Left ventricle myocardium superior (tissue), 1 donor: ENCODE measurements at regions not wholly inside any gene's neighbourhood (a gene's known extent, or its start where the extent isn't known, plus 50 kb on each side); places are given as distances from the start of the nearest gene placed in this dataset.
"Not testable (repeated sequence)": the region's sequence is repeated elsewhere in the genome, so short reads cannot be mapped to it uniquely, and the experiment has no call there.

Experiments
- ATAC-seq: fragments of 200-7000 bp; cut with Tn5 transposase; one replicate; pipeline ENCODE4 v1.9.1; 2020; ENCODE audit warnings: mild to moderate bottlenecking, moderate library complexity
- DNase-seq: peaks from one replicate; pipeline ENCODE4 v3.0.0-alpha.2; 2020
- intact Hi-C: fragments of 100-400 bp; cut with micrococcal nuclease; formaldehyde crosslinking; loops from one replicate; pipeline ENCODE4 v1.11.0; 2022
- donor health status: DM: no; HTN: yes; CAD: no; lungs with severe emphysema.

DNA sequence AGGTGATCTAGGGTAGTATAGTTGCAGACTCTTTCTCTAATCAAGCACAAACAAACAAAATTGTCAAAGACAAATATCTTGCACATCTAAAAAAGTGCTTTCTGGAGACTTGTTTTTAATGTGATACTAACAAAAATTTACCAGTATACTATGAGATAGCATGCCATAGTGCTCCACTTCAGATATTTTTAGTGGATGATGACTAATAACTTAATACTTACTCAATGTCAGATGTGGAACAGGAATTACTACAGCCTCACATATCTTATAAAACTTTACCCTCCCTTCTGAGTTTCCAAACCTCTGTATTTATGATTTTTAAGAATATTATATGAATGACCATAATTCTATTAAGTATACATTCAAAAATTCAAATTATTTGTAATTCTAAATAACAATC lies 1162.0 kb upstream of the SLC39A10 start:
- intact Hi-C loops = no loop called here
- no peak for ATAC-seq
- no peak for DNase-seq

- intact Hi-C loops = no loop called here
- DNase-seq (no peak), ATAC-seq (no peak)
These were observed 1162.6 kb upstream of the SLC39A10 start for GRCh38 chr2:194494401-194494800.

GRCh38 chr2:194491409-194492115 lies 1165.5 kb upstream of the SLC39A10 start:
- no peak for DNase-seq
- no peak for ATAC-seq
- intact Hi-C loops = no loop called here

DNA sequence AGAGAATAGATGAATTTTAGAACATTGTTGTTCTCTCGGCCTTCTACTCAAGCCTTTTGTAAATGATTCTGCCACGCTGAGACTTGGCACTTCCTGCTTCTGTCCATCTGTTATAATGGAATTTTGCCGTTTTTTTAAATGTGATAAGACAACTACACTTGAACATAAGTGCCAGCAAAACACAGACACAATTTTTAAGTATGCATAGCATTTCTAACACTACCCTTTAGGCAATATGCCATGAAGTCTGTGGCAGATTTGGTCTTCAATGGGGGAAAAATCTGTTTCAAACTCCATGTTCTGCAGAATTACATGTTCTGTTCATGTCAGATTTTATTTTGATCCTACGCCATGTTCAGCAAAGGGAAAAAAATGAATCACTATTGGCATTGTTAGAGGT lies 1170.7 kb upstream of the SLC39A10 start:
- intact Hi-C loops = no loop called here
- DNase-seq = no peak

DNA sequence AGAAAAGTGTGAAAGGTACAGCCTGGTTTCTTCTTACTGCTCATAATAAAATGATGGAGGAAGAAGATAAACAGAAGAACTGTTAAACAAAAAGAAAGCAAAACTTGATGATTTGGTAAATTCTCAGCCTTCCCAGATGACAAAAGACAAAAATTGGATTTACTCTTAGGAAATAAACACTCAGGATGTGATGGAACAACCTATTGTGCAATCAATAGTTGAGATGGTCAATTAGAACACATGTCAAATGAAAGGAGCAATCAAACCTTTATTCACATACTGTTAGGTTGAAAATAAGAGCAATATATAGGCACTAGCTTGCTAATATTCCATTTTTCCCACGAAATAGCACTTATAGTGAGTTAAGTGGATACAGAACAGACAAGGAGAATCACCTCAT lies 1174.0 kb upstream of the SLC39A10 start:
- ATAC-seq (no peak), DNase-seq (no peak)
- intact Hi-C loops = no loop called here

More for the DNA sequence above, 1170.7 kb upstream of the SLC39A10 start:
- ATAC-seq = no peak

GRCh38 chr2:194465641-194466040 lies 1191.4 kb upstream of the SLC39A10 start:
- ATAC-seq = no peak
- no peak for DNase-seq
- intact Hi-C loops = no loop called here

DNA sequence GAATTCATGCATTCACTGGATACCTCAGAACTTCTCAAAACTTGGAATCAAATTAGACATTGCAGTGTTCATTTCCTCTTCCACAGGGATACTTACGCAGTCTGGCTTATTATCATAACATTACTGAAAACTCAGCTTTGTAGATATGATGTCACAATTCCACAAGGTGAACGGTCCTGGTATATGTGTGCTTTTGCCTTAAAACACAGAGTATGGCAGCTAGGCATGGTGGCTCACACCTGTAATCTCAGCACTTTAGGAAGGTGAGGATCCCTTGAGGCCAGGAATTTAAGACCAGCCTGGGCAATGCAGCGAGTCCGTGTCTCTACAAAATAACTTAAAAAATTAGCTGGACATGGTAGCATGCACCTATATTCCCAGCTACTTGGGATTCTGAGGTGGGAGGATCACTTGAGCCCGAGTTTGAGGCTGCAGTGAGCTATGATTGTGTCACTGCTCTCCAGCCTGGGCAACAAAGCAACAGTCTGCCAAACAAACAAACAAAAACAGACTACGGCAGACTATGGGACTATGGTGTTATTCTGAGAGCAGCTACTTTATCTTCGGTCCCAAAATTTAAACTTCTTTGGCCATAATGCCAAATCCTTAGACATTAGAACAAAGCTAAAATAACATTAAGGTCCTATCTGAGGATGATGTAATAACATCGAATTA lies 1191.9 kb upstream of the SLC39A10 start:
- ATAC-seq (no peak), DNase-seq (no peak)
- intact Hi-C loops = no loop called here

DNA sequence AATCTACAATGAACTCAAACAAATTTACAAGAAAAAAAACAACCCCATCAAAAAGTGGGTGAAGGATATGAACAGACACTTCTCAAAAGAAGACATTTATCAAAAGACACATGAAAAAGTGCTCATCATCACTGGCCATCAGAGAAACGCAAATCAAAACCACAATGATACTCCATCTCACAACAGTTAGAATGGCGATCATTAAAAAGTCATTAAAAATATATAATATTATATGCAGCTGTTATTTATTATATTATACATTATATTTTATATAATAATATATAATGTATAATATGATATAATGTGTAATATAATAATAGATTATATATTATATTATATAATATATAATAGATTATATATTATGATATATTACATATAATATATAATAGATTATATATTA lies 1194.1 kb upstream of the SLC39A10 start:
- intact Hi-C loops, ATAC-seq, DNase-seq: not testable (repeated sequence)

GRCh38 chr2:194455358-194455757 lies 1201.7 kb upstream of the SLC39A10 start:
- DNase-seq = no peak
- intact Hi-C loops = no loop called here

GRCh38 chr2:194452504-194452903 lies 1204.5 kb upstream of the SLC39A10 start:
- DNase-seq (no peak), ATAC-seq (no peak)
- intact Hi-C loops = no loop called here

More at GRCh38 chr2:194455358-194455757, 1201.7 kb upstream of the SLC39A10 start:
- no peak for ATAC-seq

- intact Hi-C loops = no loop called here
- no peak for ATAC-seq
These were observed 1211.8 kb upstream of the SLC39A10 start for GRCh38 chr2:194445226-194445625.

GRCh38 chr2:194443926-194444325 lies 1213.1 kb upstream of the SLC39A10 start:
- no peak for ATAC-seq
- intact Hi-C loops = no loop called here
- DNase-seq = no peak

More at GRCh38 chr2:194445226-194445625, 1211.8 kb upstream of the SLC39A10 start:
- DNase-seq = no peak

GRCh38 chr2:194424683-194425209 lies 1232.3 kb upstream of the SLC39A10 start:
- intact Hi-C loops = no loop called here
- ATAC-seq = no peak
- DNase-seq = no peak

GRCh38 chr2:194411221-194411620 lies 1245.8 kb upstream of the SLC39A10 start:
- intact Hi-C loops = no loop called here
- no peak for DNase-seq
- ATAC-seq = no peak

DNA sequence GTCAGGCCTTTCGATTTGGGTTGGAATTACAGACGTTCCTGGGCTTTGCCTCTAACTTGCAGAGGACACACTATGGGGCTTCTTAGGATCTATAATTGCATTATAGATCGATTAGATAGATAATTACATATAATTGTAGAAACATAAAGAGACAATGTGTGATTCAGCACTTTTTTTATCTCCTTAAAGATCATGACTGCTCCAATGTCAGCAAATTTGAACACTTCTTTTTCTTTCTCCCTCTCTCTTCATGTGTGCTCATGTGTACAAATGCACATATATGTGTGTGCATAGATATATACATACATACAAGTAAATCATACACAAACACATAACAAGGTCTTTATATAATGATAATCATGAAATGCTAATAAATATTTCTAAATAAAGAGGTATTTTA lies 1261.2 kb upstream of the SLC39A10 start:
- no peak for DNase-seq
- intact Hi-C loops = no loop called here
- no peak for ATAC-seq

DNA sequence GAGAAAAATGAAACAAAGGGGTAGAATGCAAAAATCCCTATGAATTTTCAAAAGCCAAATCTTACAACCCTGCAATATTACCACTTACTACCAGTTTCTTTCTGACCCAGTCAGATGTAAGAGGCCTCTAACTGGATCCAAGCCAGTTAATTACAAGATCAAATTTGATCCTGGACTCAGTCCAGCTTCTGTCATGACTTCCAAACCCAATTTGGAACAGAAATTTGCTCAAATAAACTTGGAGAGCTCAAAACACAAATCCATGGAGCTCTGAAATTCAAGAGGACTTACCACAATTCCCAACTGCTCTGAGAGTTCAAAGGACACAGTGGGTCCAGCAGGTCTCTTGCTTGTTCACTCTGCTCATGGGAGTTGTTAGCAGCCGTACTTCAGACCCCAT lies 1271.7 kb upstream of the SLC39A10 start:
- ATAC-seq (no peak), DNase-seq (no peak)
- intact Hi-C loops = no loop called here

DNA sequence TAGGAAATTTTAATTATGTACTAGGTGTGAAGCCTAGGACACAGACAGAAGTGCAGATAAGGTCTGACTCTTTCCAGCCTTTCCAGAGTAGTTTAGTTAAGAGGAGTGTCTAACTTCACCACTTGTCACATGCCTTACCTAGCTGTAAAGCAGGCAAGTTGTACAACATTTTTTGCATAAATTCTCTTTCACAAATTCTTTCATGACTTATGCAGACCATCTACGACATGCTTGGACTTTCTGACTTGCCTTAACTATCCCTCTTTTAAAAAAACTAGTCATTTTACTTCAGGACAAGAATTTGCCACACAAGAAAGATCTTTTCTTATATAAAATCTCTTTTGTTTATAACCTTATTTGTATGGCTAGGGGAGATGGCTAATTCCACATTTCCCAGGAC lies 1273.6 kb upstream of the SLC39A10 start:
- DNase-seq (no peak), ATAC-seq (no peak)
- intact Hi-C loops = no loop called here

DNA sequence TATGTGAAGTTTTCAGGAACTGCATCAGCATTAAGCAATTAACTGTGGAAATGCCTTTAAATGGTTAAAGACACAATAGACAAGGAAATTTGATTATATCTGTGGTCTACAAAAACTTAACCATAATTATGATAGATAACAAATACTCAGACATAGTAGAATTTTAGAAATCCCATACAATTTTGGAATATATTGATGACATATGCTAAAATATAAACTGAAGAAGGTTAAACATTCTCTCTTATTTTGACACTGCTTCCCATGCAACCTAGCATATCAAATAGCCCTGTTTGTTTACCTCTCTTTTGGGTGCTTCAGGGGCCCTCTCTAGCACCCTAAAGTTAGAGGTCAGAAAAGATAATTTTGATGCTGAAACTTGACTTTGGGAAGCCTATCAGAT lies 1274.8 kb upstream of the SLC39A10 start:
- no peak for DNase-seq

GRCh38 chr2:194380011-194380410 lies 1277.0 kb upstream of the SLC39A10 start:
- DNase-seq = no peak
- ATAC-seq = no peak
- intact Hi-C loops = no loop called here

More for the DNA sequence above, 1274.8 kb upstream of the SLC39A10 start:
- no peak for ATAC-seq
- intact Hi-C loops = no loop called here

DNA sequence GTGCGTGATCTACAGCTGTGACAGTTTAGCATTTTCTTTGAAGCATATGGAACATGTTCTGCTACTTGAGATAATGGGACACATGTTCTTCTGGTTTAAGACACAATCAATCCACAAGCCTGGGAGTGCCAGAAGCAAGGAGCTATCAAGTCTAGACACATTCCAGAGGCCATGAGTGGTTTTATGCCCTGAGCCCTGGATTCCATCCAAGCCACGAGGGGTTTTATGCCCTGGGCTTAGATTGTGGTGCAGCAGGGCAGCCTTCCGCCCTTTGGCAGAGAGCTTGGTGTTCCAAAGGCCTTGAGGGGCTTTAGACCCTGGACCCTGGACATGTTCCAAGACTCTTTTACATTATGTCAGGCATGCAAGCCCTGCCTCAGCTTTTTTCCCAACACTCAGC lies 1289.6 kb upstream of the SLC39A10 start:
- intact Hi-C loops, DNase-seq: not testable (repeated sequence)

DNA sequence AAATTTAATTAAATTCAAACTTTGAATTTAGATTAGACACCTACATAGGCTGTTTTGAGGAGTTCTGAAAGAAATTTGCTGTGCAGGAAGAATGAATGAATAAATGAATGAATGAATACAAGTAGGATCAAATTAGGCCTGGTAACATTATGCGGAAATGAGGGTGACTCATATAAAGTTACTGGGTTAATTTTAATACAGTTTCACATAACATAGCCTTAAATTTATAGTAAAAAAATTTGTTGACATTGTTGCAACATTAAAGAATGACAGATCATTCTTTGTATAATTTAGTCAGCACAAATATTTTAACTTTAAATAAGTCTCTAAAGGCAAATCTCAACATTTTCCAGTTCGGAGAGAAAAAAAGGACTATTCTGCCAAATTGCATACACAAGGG lies 1293.1 kb upstream of the SLC39A10 start:
- no peak for ATAC-seq
- intact Hi-C loops = no loop called here
- no peak for DNase-seq

More for the DNA sequence above, 1289.6 kb upstream of the SLC39A10 start:
- ATAC-seq = not testable (repeated sequence)
